Skeletal muscle satellite cell (primary cell): ENCODE measurements at regions not wholly inside any gene's neighbourhood (a gene's known extent, or its start where the extent isn't known, plus 50 kb on each side); places are given as distances from the start of the nearest gene placed in this dataset.

Source experiments
- H3K27me3 ChIP-seq: 2 replicates; pipeline ENCODE4 v1.7.0; 2013; ENCODE audit warnings: low read length; ENCODE audit not compliant: control insufficient read depth, insufficient read depth
- H3K36me3 ChIP-seq: 2 replicates; pipeline ENCODE4 v1.7.0; 2013; ENCODE audit warnings: mild to moderate bottlenecking, control low read depth, low read length; ENCODE audit not compliant: insufficient read depth
- H3K4me1 ChIP-seq: 2 replicates; pipeline ENCODE4 v1.7.0; 2013; ENCODE audit warnings: low read length; ENCODE audit not compliant: control insufficient read depth, insufficient read depth
- H3K4me2 ChIP-seq: 2 replicates; pipeline ENCODE4 v1.7.0; 2013; ENCODE audit warnings: mild to moderate bottlenecking, low read length
- H3K4me3 ChIP-seq: 2 replicates; pipeline ENCODE4 v1.7.0; 2013; ENCODE audit warnings: low read length
- H3K9ac ChIP-seq: 2 replicates; pipeline ENCODE4 v1.7.0; 2013; ENCODE audit warnings: mild to moderate bottlenecking, low read depth, low read length, moderate library complexity
- H3K9me3 ChIP-seq: replicated peaks from 2 replicates; pipeline ENCODE4 v1.7.0; 2013; ENCODE audit warnings: mild to moderate bottlenecking, control low read depth, low read length

GRCh38 chr1:57908147-57908890, 484.5 kb upstream of the DAB1 start:
- H3K9ac ChIP-seq: no peak overlapping the region
- H3K27me3 ChIP-seq: no peaks in the 10 kb centered on the region
- no peaks in the 10 kb centered on the region for H3K4me1 ChIP-seq
- H3K4me3 ChIP-seq: no peak overlapping the region
- H3K36me3 ChIP-seq: no peaks in the 10 kb centered on the region
- H3K4me2 ChIP-seq: no peak overlapping the region
- no peaks in the 10 kb centered on the region for H3K9me3 ChIP-seq

DNA sequence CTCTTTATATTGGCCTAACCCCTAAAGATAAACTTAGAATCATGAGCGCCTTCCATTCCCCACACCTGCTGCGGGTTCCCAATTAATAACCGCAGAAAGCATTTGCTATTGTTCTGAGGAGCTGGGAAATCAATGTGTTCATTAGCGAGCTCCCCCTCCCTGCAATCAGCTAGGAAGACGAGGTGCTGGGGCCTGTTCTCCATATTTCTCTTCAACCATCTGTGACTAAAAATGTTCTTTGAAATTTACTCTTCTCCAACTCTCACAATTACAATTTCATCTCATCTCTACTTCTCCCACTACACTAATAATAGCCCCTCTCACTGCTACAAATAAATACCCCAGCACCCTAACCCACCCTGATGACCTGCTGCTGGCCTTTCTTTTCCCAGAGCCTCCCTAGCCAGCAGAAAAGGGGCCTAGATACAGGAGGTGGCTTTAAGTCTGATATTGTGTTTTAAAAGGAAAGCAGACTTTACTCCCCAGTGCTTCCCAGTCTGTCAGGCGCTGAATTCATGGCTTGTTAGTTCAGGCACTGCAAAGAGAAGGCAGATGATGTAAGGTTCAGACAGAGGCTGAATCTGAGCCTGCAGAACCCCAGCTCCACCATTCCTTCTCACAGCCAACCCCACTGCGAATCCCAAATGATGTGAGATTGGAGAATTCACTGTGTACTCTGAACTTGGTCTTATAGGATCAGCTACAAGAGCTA, 477.5 kb upstream of the DAB1 start:
- Histone ChIP-seq H3K4me2 (no peak overlapping the region), H3K27me3 (no peaks in the 10 kb centered on the region), H3K4me1 (no peaks in the 10 kb centered on the region), H3K36me3 (no peaks in the 10 kb centered on the region), H3K4me3 (no peak overlapping the region), H3K9me3 (no peaks in the 10 kb centered on the region), H3K9ac (no peak overlapping the region)

DNA sequence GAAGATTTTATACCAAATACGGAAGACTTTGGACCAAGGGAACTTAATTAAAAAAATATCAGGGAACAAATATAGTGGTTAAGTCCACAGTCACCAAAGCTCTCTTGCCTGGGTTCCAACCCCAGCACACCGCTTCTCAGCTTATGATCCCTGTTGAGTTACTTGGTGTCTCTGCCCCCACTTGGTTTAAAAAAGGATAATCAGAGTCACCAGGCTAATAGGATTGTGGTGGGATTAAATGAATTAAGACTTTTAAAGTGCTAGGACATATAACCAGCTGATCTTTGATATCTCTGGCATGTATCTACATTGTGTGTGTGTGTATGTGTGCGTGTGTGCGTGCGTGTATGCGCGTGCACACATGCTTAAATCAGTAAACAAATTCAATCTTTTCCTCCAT, 474.7 kb upstream of the DAB1 start:
- Histone ChIP-seq H3K36me3 (no peaks in the 10 kb centered on the region), H3K4me3 (no peak overlapping the region), H3K4me2 (no peak overlapping the region), H3K9ac (no peak overlapping the region), H3K4me1 (no peaks in the 10 kb centered on the region), H3K9me3 (no peaks in the 10 kb centered on the region), H3K27me3 (no peaks in the 10 kb centered on the region)

GRCh38 chr1:57897581-57897980, 473.7 kb upstream of the DAB1 start:
- no peak overlapping the region for H3K4me3 ChIP-seq
- H3K4me2 ChIP-seq: no peak overlapping the region
- no peaks in the 10 kb centered on the region for H3K4me1 ChIP-seq
- H3K36me3 ChIP-seq: no peaks in the 10 kb centered on the region
- no peak overlapping the region for H3K9ac ChIP-seq
- H3K9me3 ChIP-seq: no peaks in the 10 kb centered on the region
- H3K27me3 ChIP-seq: no peaks in the 10 kb centered on the region

DNA sequence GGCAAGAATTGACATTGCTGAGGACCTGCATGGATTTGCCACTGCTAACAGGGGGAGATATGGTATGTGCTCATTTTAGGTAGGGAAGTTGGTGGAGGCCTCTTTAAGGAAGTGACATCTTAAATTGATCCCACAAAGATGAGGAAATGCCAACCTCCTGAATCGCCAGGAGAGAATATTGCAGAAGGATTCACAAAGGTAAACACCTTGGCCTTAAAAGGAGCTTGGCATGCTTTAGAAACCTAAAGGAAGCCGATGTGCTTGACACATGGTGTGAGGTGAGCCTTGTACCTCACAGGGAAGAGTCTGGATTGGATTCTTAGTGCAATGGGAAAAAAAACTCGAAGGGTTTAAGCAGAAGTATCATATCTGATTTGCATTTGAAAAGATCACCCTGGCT, 470.5 kb upstream of the DAB1 start:
- H3K9ac ChIP-seq: no peak overlapping the region
- H3K36me3 ChIP-seq: no peaks in the 10 kb centered on the region
- H3K4me2 ChIP-seq: no peak overlapping the region
- H3K27me3 ChIP-seq: no peaks in the 10 kb centered on the region
- H3K4me3 ChIP-seq: no peak overlapping the region
- no peaks in the 10 kb centered on the region for H3K9me3 ChIP-seq
- H3K4me1 ChIP-seq: no peaks in the 10 kb centered on the region

GRCh38 chr1:57889676-57890320, 465.9 kb upstream of the DAB1 start:
- Histone ChIP-seq H3K9me3 (no peaks in the 10 kb centered on the region), H3K4me3 (no peak overlapping the region), H3K36me3 (no peaks in the 10 kb centered on the region), H3K4me2 (no peak overlapping the region), H3K27me3 (no peaks in the 10 kb centered on the region), H3K9ac (no peak overlapping the region), H3K4me1 (no peaks in the 10 kb centered on the region)

DNA sequence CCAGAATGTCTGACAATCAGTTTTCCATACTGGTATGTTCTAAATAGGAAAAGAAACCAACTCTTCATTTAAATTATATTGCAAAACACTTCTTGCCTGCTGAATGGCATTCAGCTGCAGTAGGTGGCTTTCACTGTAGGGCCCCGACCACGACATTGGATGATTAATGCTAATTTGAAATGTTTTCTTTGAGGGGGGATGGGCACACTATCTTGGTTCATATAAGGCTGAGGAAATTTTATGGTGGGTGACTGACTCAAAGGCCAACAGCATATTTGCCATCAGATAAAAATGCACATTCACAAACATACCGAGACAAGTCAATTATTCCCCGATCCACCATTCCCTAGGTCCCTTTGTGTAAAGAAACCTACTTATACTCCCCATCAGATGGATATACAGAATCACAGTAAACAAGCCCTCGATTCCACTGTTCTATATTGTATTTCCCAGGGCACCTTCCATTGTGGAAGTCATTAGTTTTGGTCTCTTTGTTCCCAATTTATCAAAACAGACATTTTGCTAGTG, 464.2 kb upstream of the DAB1 start:
- Histone ChIP-seq H3K4me2 (no peak overlapping the region), H3K36me3 (no peaks in the 10 kb centered on the region), H3K9ac (no peak overlapping the region), H3K9me3 (no peaks in the 10 kb centered on the region), H3K4me3 (no peak overlapping the region), H3K27me3 (no peaks in the 10 kb centered on the region), H3K4me1 (no peaks in the 10 kb centered on the region)

GRCh38 chr1:57886376-57886775, 462.5 kb upstream of the DAB1 start:
- H3K9me3 ChIP-seq: no peaks in the 10 kb centered on the region
- no peak overlapping the region for H3K4me3 ChIP-seq
- no peaks in the 10 kb centered on the region for H3K36me3 ChIP-seq
- H3K4me2 ChIP-seq: no peak overlapping the region
- H3K27me3 ChIP-seq: no peaks in the 10 kb centered on the region
- H3K9ac ChIP-seq: no peak overlapping the region
- H3K4me1 ChIP-seq: no peaks in the 10 kb centered on the region

DNA sequence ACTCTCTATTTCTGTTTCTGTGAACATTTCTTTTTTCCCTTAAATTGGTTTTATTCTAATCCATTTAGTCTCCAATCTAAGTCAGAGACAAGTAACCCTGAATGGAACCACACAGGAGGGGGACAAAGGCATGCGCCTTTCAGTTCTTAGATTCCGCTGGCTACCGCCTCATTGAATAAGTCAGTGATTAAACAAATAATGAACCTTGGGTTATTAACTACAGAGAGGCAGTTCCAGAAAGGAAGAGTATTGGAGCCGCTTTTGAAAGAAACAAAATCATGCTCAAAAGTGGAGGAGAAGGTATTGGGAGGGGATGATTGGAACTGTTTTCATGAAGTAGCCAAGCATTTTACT, 459.8 kb upstream of the DAB1 start:
- Histone ChIP-seq H3K4me3 (no peak overlapping the region), H3K36me3 (no peaks in the 10 kb centered on the region), H3K9me3 (no peaks in the 10 kb centered on the region), H3K4me2 (no peak overlapping the region), H3K4me1 (no peaks in the 10 kb centered on the region), H3K27me3 (no peaks in the 10 kb centered on the region), H3K9ac (no peak overlapping the region)

- H3K9me3 ChIP-seq: no peaks in the 10 kb centered on the region
- H3K36me3 ChIP-seq: no peaks in the 10 kb centered on the region
- no peak overlapping the region for H3K4me3 ChIP-seq
- no peaks in the 10 kb centered on the region for H3K4me1 ChIP-seq
- no peak overlapping the region for H3K9ac ChIP-seq
- no peak overlapping the region for H3K4me2 ChIP-seq
- H3K27me3 ChIP-seq: no peaks in the 10 kb centered on the region
These were observed 459.2 kb upstream of the DAB1 start for GRCh38 chr1:57882934-57883641.

GRCh38 chr1:57882072-57882471, 458.2 kb upstream of the DAB1 start:
- no peaks in the 10 kb centered on the region for H3K36me3 ChIP-seq

More at GRCh38 chr1:57882072-57882471, 458.2 kb upstream of the DAB1 start:
- Histone ChIP-seq H3K9me3 (no peaks in the 10 kb centered on the region), H3K4me2 (no peak overlapping the region), H3K27me3 (no peaks in the 10 kb centered on the region), H3K4me1 (no peaks in the 10 kb centered on the region), H3K9ac (no peak overlapping the region), H3K4me3 (no peak overlapping the region)
